ENCODE measurements at regions not wholly inside any gene's neighbourhood (a gene's known extent, or its start where the extent isn't known, plus 50 kb on each side); places are given as distances from the start of the nearest gene placed in this dataset.

- no peaks in the 10 kb centered on the region for H3K36me3 ChIP-seq (replicated peaks; ENCODE audit: insufficient read depth, low read depth)
- H3K4me3 ChIP-seq, result no peak overlapping the region
- H3K9me2 ChIP-seq (replicated peaks; ENCODE audit: insufficient read depth), result no peaks in the 10 kb centered on the region
- H3K4me2 ChIP-seq, result no peak overlapping the region
- 61% methylated on average over 5 of the region's 5 CpGs for WGBS (ENCODE audit: low lambda C conversion rate, missing lambda C conversion rate)
- TF ChIP-seq CTCF (IDR thresholded peaks at IDR 0.05; ENCODE audit: poor library complexity), result no peak
- TF ChIP-seq EZH2phosphoT487 (IDR thresholded peaks at IDR 0.05; ENCODE audit: low read depth, severe bottlenecking, unreplicated experiment), result no peak
- TF ChIP-seq EZH2 (IDR thresholded peaks at IDR 0.05; ENCODE audit: borderline replicate concordance), result no peak
- no peaks in the 10 kb centered on the region for H3K27me3 ChIP-seq
- H4K20me1 ChIP-seq (ENCODE audit: insufficient read depth, poor library complexity, severe bottlenecking), result no peaks in the 10 kb centered on the region
- no peak overlapping the region for H2AFZ ChIP-seq
- no peaks in the 10 kb centered on the region for H3K9me3 ChIP-seq (ENCODE audit: low read depth)
- no peaks in the 10 kb centered on the region for H3K79me2 ChIP-seq
- H3K4me1 ChIP-seq (ENCODE audit: insufficient read depth), result no peaks in the 10 kb centered on the region
- no peak overlapping the region for H3K27ac ChIP-seq
- no peak for DNase-seq (ENCODE audit: low spot score)
Observed at GRCh38 chr1:67939186-67939743, 106.0 kb upstream of the GNG12 start.

- DNase-seq (ENCODE audit: low spot score), result no peak
- TF ChIP-seq CTCF (IDR thresholded peaks at IDR 0.05; ENCODE audit: poor library complexity), result no peak
- no peak for TF ChIP-seq EZH2 (IDR thresholded peaks at IDR 0.05; ENCODE audit: borderline replicate concordance)
- TF ChIP-seq EZH2phosphoT487 (IDR thresholded peaks at IDR 0.05; ENCODE audit: low read depth, severe bottlenecking, unreplicated experiment), result no peak
- Histone ChIP-seq H3K27me3 (no peaks in the 10 kb centered on the region), H3K9me3 (ENCODE audit: low read depth) (no peaks in the 10 kb centered on the region), H3K36me3 (replicated peaks; ENCODE audit: insufficient read depth, low read depth) (no peaks in the 10 kb centered on the region), H3K9me2 (replicated peaks; ENCODE audit: insufficient read depth) (no peaks in the 10 kb centered on the region), H3K4me1 (ENCODE audit: insufficient read depth) (no peaks in the 10 kb centered on the region), H3K79me2 (no peaks in the 10 kb centered on the region), H3K27ac (no peak overlapping the region), H4K20me1 (ENCODE audit: insufficient read depth, poor library complexity, severe bottlenecking) (no peaks in the 10 kb centered on the region), H3K4me2 (no peak overlapping the region), H3K4me3 (no peak overlapping the region), H2AFZ (no peak overlapping the region)
- WGBS (ENCODE audit: low lambda C conversion rate, missing lambda C conversion rate), result 56% methylated on average over 9 of the region's 9 CpGs
Observed at GRCh38 chr1:67937651-67938050, 104.4 kb upstream of the GNG12 start.

- Histone ChIP-seq H3K4me1 (ENCODE audit: insufficient read depth) (no peaks in the 10 kb centered on the region), H3K9me2 (replicated peaks; ENCODE audit: insufficient read depth) (no peaks in the 10 kb centered on the region), H3K27me3 (no peaks in the 10 kb centered on the region), H3K79me2 (no peaks in the 10 kb centered on the region), H4K20me1 (ENCODE audit: insufficient read depth, poor library complexity, severe bottlenecking) (no peaks in the 10 kb centered on the region), H3K9me3 (ENCODE audit: low read depth) (no peaks in the 10 kb centered on the region), H3K36me3 (replicated peaks; ENCODE audit: insufficient read depth, low read depth) (no peaks in the 10 kb centered on the region), H3K4me2 (no peak overlapping the region), H3K4me3 (no peak overlapping the region), H2AFZ (no peak overlapping the region), H3K27ac (no peak overlapping the region)
- TF ChIP-seq CTCF (IDR thresholded peaks at IDR 0.05; ENCODE audit: poor library complexity) (no peak), EZH2phosphoT487 (IDR thresholded peaks at IDR 0.05; ENCODE audit: low read depth, severe bottlenecking, unreplicated experiment) (no peak), EZH2 (IDR thresholded peaks at IDR 0.05; ENCODE audit: borderline replicate concordance) (no peak)
- WGBS (ENCODE audit: low lambda C conversion rate, missing lambda C conversion rate), result 71% methylated on average over 3 of the region's 3 CpGs
- no peak for DNase-seq (ENCODE audit: low spot score)
Observed at GRCh38 chr1:67937010-67937409, 103.7 kb upstream of the GNG12 start.

GRCh38 chr1:67935560-67935959, 102.3 kb upstream of the GNG12 start:
- no peak for DNase-seq (ENCODE audit: low spot score)
- Histone ChIP-seq H4K20me1 (ENCODE audit: insufficient read depth, poor library complexity, severe bottlenecking) (no peaks in the 10 kb centered on the region), H3K79me2 (no peaks in the 10 kb centered on the region), H3K36me3 (replicated peaks; ENCODE audit: insufficient read depth, low read depth) (no peaks in the 10 kb centered on the region), H3K9me3 (ENCODE audit: low read depth) (no peaks in the 10 kb centered on the region), H3K27me3 (no peaks in the 10 kb centered on the region), H3K4me2 (no peak overlapping the region), H3K4me1 (ENCODE audit: insufficient read depth) (no peaks in the 10 kb centered on the region), H3K27ac (no peak overlapping the region), H3K9me2 (replicated peaks; ENCODE audit: insufficient read depth) (no peaks in the 10 kb centered on the region), H2AFZ (no peak overlapping the region), H3K4me3 (no peak overlapping the region)
- 80% methylated on average over 1 of the region's 1 CpG for WGBS (ENCODE audit: low lambda C conversion rate, missing lambda C conversion rate)
- no peak for TF ChIP-seq EZH2 (IDR thresholded peaks at IDR 0.05; ENCODE audit: borderline replicate concordance)
- no peak for TF ChIP-seq EZH2phosphoT487 (IDR thresholded peaks at IDR 0.05; ENCODE audit: low read depth, severe bottlenecking, unreplicated experiment)
- no peak for TF ChIP-seq CTCF (IDR thresholded peaks at IDR 0.05; ENCODE audit: poor library complexity)
